ENCODE measurements at regions not wholly inside any gene's neighbourhood (a gene's known extent, or its start where the extent isn't known, plus 50 kb on each side); places are given as distances from the start of the nearest gene placed in this dataset.

DNA sequence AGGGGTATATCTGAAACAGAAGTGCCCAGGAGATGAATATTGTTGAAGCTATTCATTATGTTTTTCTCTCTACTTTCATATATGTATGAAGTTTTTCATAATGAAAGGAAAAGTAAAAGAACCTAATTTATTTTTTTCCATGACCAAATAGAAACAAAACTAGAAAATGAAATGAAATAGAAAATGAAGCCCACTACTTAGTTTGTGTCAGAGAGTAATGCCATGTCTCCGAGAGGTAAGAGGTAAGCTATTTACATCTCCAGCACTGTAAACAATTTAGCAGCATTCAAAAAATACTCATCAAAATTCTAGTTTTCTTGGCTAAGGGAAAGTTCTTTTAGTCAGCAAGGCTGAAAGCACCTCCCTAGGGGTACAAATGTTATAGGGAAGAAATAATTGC lies 238.6 kb downstream of the PTH2R start:
- no peak overlapping the region for H2BK20ac ChIP-seq (ENCODE audit: low read length)
- no peaks in the 10 kb centered on the region for H3K9me3 ChIP-seq (ENCODE audit: insufficient read depth in 2 of 2, low read depth in 1 of 2, low read length in 1 of 2)
- H3K9ac ChIP-seq (replicated peaks in 1 of 4; ENCODE audit: extremely low read depth in 1 of 4, low read depth in 3 of 4, low read length in 3 of 4) = no peak overlapping the region
- H3K4me1 ChIP-seq (replicated peaks in 1 of 4; ENCODE audit: control insufficient read depth in 3 of 4, insufficient read depth in 4 of 4, low read length in 3 of 4) = no peaks in the 10 kb centered on the region
- no peaks in the 10 kb centered on the region for H3K36me3 ChIP-seq (ENCODE audit: control insufficient read depth in 2 of 4, insufficient read depth in 4 of 4, low read length in 3 of 4)
- no peak overlapping the region for H2AK5ac ChIP-seq (ENCODE audit: low read depth, low read length)
- no peak overlapping the region for H2BK15ac ChIP-seq (ENCODE audit: low read length)
- H3K27me3 ChIP-seq (replicated peaks in 1 of 4; ENCODE audit: control insufficient read depth in 3 of 4, extremely low read depth in 1 of 4, insufficient read depth in 3 of 4, low read length in 3 of 4) = no peaks in the 10 kb centered on the region
- no peak overlapping the region for H3K4me3 ChIP-seq (ENCODE audit: extremely low read depth in 1 of 4, insufficient read depth in 2 of 4, low read depth in 3 of 4, low read length in 4 of 4)
- H2BK5ac ChIP-seq (ENCODE audit: low read depth, low read length) = no peak overlapping the region
- H3K23me2 ChIP-seq (ENCODE audit: low read depth, low read length) = no peaks in the 10 kb centered on the region
- H2BK12ac ChIP-seq (ENCODE audit: low read depth, low read length) = no peak overlapping the region
- WGBS, 2 experiments (ENCODE audit: extremely low coverage in 1 of 2, insufficient coverage in 1 of 2, insufficient read length in 1 of 2, insufficient replicate concordance in 2 of 2, low coverage in 1 of 2, low lambda C conversion rate in 2 of 2, missing lambda C conversion rate in 1 of 2) = 100% methylated on average over 1 of the region's 1 CpG; no CpG with 5 or more reads in 1 of the 2 experiments
- H2BK120ac ChIP-seq (replicated peaks; ENCODE audit: low read depth, low read length) = no peak overlapping the region
- no peaks in the 10 kb centered on the region for H4K20me1 ChIP-seq (replicated peaks in 1 of 2; ENCODE audit: control insufficient read depth in 1 of 2, insufficient read depth in 2 of 2, low read length in 2 of 2)
- no peak overlapping the region for H3K4me2 ChIP-seq (ENCODE audit: insufficient read depth in 1 of 2, low read depth in 2 of 2, low read length in 2 of 2)
- no peak overlapping the region for H4K91ac ChIP-seq (replicated peaks; ENCODE audit: insufficient read length, low read length)
- H3K14ac ChIP-seq (ENCODE audit: insufficient read length) = no peak overlapping the region
- no peak overlapping the region for H4K8ac ChIP-seq (ENCODE audit: extremely low read depth, insufficient read depth, low read length)
- H2AFZ ChIP-seq (ENCODE audit: low read length) = no peak overlapping the region
- ChIA-PET POLR2A (ENCODE audit: partially characterized antibody) (no interaction called here), CTCF (ENCODE audit: partially characterized antibody) (no interaction called here)
- H3K56ac ChIP-seq (replicated peaks; ENCODE audit: insufficient read length, low read depth, low read length) = no peak overlapping the region
- H3K27ac ChIP-seq (ENCODE audit: low read depth, low read length) = no peak overlapping the region
- DNase-seq (ENCODE audit: low read depth in 1 of 2, low spot score in 2 of 2) (no peak), FAIRE-seq (no peak)
- H3K18ac ChIP-seq (ENCODE audit: extremely low read depth, low read length) = no peak overlapping the region
- no peak overlapping the region for H3K4ac ChIP-seq (replicated peaks; ENCODE audit: insufficient read length, low read depth, low read length)
- H3K79me1 ChIP-seq (ENCODE audit: low read depth, low read length) = no peaks in the 10 kb centered on the region
- no peak overlapping the region for H4K5ac ChIP-seq (ENCODE audit: insufficient read length, low read depth, low read length)
- H3K23ac ChIP-seq (ENCODE audit: insufficient read length) = no peak overlapping the region
- no peaks in the 10 kb centered on the region for H3K79me2 ChIP-seq (ENCODE audit: control insufficient read depth in 1 of 2, insufficient read depth in 2 of 2, low read length in 2 of 2)
- TF ChIP-seq TCF12 (IDR thresholded peaks at IDR 0.05; ENCODE audit: low read depth, low read length) = no peak
- no peak for TF ChIP-seq FOSL1 (IDR thresholded peaks at IDR 0.05; ENCODE audit: insufficient read depth, low read depth, low read length)
- TF ChIP-seq POLR2AphosphoS5 (IDR thresholded peaks at IDR 0.05; ENCODE audit: low read depth, low read length) = no peak
